H1 (cell line): ENCODE measurements at regions not wholly inside any gene's neighbourhood (a gene's known extent, or its start where the extent isn't known, plus 50 kb on each side); places are given as distances from the start of the nearest gene placed in this dataset.

Source experiments
- CTCF ChIA-PET: fragments of 300-600 bp; sonication (Branson Sonifier 250); formaldehyde crosslinking; loops from one replicate; lab custom pipeline; 2021; ENCODE audit not compliant: partially characterized antibody; lab: Charles Lee
- POLR2A ChIA-PET: fragments of 300-600 bp; sonication (Branson Sonifier 250); formaldehyde crosslinking; loops from one replicate; lab custom pipeline; 2021; ENCODE audit warnings: inconsistent platforms; ENCODE audit not compliant: partially characterized antibody; lab: Charles Lee
- DNase-seq, 2 experiments: peaks; one replicate each; pipeline versions ENCODE4 v3.0.0 to v3.0.0-alpha.2; 2010 to 2022; ENCODE audit warnings: low spot score in 2 of 2, low read depth in 1 of 2, mixed read lengths in 1 of 2
- FAIRE-seq: peaks from 2 replicates; lab custom pipeline; 2011; peaks lifted over from hg19 to GRCh38; lab: Jason Lieb, UNC
- H2AFZ ChIP-seq: 2 replicates; pipeline ENCODE4 v1.8.1; 2012; ENCODE audit warnings: low read length, inconsistent platforms
- H2AK5ac ChIP-seq: 2 replicates; pipeline ENCODE4 v1.6.1; 2013; ENCODE audit warnings: low read depth, low read length
- H2BK120ac ChIP-seq: replicated peaks from 2 replicates; pipeline ENCODE3; 2013; ENCODE audit warnings: low read depth, low read length, inconsistent platforms
- H2BK12ac ChIP-seq: 2 replicates; pipeline ENCODE4 v1.6.1; 2013; ENCODE audit warnings: low read depth, low read length
- H2BK15ac ChIP-seq: 2 replicates; pipeline ENCODE4 v1.6.1; 2013; ENCODE audit warnings: low read length
- H2BK20ac ChIP-seq: 2 replicates; pipeline ENCODE4 v1.6.1; 2013; ENCODE audit warnings: low read length
- H2BK5ac ChIP-seq: 2 replicates; pipeline ENCODE4 v1.6.1; 2013; ENCODE audit warnings: low read depth, low read length
- H3K14ac ChIP-seq: 2 replicates; pipeline ENCODE4 v1.6.1; 2013; ENCODE audit warnings: inconsistent platforms; ENCODE audit not compliant: insufficient read length
- H3K18ac ChIP-seq: 2 replicates; pipeline ENCODE4 v1.6.1; 2013; ENCODE audit warnings: low read length; ENCODE audit errors: extremely low read depth
- H3K23ac ChIP-seq: 2 replicates; pipeline ENCODE4 v1.6.1; 2013; ENCODE audit warnings: inconsistent platforms; ENCODE audit not compliant: insufficient read length
- H3K23me2 ChIP-seq: 2 replicates; pipeline ENCODE4 v1.6.1; 2013; ENCODE audit warnings: low read depth, low read length
- H3K27ac ChIP-seq: 2 replicates; pipeline ENCODE4 v1.6.1; 2011; ENCODE audit warnings: low read depth, low read length, inconsistent platforms
- H3K27me3 ChIP-seq, 4 experiments: replicated peaks in 1 of 4; 1 replicate in 1 of 4; 2 replicates in 3 of 4; pipeline versions ENCODE4 v1.6.1 to v1.8.1; 2011 to 2013; ENCODE audit warnings: low read length in 3 of 4, mild to moderate bottlenecking in 3 of 4, inconsistent platforms in 2 of 4, mixed read lengths in 2 of 4, moderate library complexity in 1 of 4; ENCODE audit not compliant: control insufficient read depth in 3 of 4, insufficient read depth in 3 of 4; ENCODE audit errors: extremely low read depth in 1 of 4
- H3K36me3 ChIP-seq, 4 experiments: 2 replicates each; pipeline versions ENCODE4 v1.6.1 to v1.8.1; 2011 to 2013; ENCODE audit warnings: mild to moderate bottlenecking in 4 of 4, low read length in 3 of 4, moderate library complexity in 2 of 4, control low read depth in 1 of 4, inconsistent platforms in 1 of 4; ENCODE audit not compliant: insufficient read depth in 4 of 4, control insufficient read depth in 2 of 4
- H3K4ac ChIP-seq: replicated peaks from 2 replicates; pipeline ENCODE3; 2013; ENCODE audit warnings: low read length, low read depth, mixed read lengths, inconsistent platforms; ENCODE audit not compliant: insufficient read length
- H3K4me1 ChIP-seq, 4 experiments: replicated peaks in 1 of 4; 1 replicate in 1 of 4; 2 replicates in 3 of 4; pipeline versions ENCODE4 v1.6.1 to v1.8.1; 2011 to 2013; ENCODE audit warnings: low read length in 3 of 4, inconsistent platforms in 2 of 4, mixed read lengths in 1 of 4; ENCODE audit not compliant: insufficient read depth in 4 of 4, control insufficient read depth in 3 of 4
- H3K4me2 ChIP-seq, 2 experiments: 2 replicates each; pipeline versions ENCODE4 v1.6.1 to v1.8.1; 2011 to 2013; ENCODE audit warnings: low read depth in 2 of 2, low read length in 2 of 2, control low read depth in 1 of 2, inconsistent platforms in 1 of 2, mild to moderate bottlenecking in 1 of 2; ENCODE audit not compliant: insufficient read depth in 1 of 2
- H3K4me3 ChIP-seq, 4 experiments: fragments of 200-600, 300-600 bp in 1 of 4; sonication (generic), shearing (Covaris generic), sonication (Bioruptor Twin) in 1 of 4; 2 replicates each; pipeline versions ENCODE4 v1.5.1 to v1.8.1; 2011 to 2016; ENCODE audit warnings: low read length in 4 of 4, low read depth in 3 of 4, control low read depth in 2 of 4, inconsistent platforms in 2 of 4, mild to moderate bottlenecking in 2 of 4, mixed read lengths in 1 of 4, moderate library complexity in 1 of 4; ENCODE audit not compliant: insufficient read depth in 2 of 4; ENCODE audit errors: extremely low read depth in 1 of 4
- H3K56ac ChIP-seq: replicated peaks from 2 replicates; pipeline ENCODE3; 2013; ENCODE audit warnings: low read depth, mild to moderate bottlenecking, mixed read lengths, low read length, inconsistent platforms; ENCODE audit not compliant: insufficient read length
- H3K79me1 ChIP-seq: 2 replicates; pipeline ENCODE4 v1.6.1; 2013; ENCODE audit warnings: low read depth, low read length, control low read depth
- H3K79me2 ChIP-seq, 2 experiments: 2 replicates each; pipeline versions ENCODE4 v1.6.1 to v1.8.1; 2012 to 2013; ENCODE audit warnings: low read length in 2 of 2, mild to moderate bottlenecking in 2 of 2, inconsistent platforms in 1 of 2; ENCODE audit not compliant: insufficient read depth in 2 of 2, control insufficient read depth in 1 of 2
- H3K9ac ChIP-seq, 4 experiments: replicated peaks in 1 of 4; 1 replicate in 1 of 4; 2 replicates in 3 of 4; pipeline versions ENCODE4 v1.6.1 to v1.8.1; 2011 to 2013; ENCODE audit warnings: low read depth in 3 of 4, low read length in 3 of 4, control low read depth in 2 of 4, mild to moderate bottlenecking in 2 of 4, moderate library complexity in 2 of 4, inconsistent platforms in 1 of 4; ENCODE audit errors: extremely low read depth in 1 of 4
- H3K9me3 ChIP-seq, 2 experiments: 2 replicates each; pipeline versions ENCODE4 v1.6.1 to v1.8.1; 2012 to 2013; ENCODE audit warnings: mild to moderate bottlenecking in 2 of 2, moderate library complexity in 2 of 2, control low read depth in 1 of 2, inconsistent platforms in 1 of 2, low read depth in 1 of 2, low read length in 1 of 2, mixed read lengths in 1 of 2; ENCODE audit not compliant: insufficient read depth in 2 of 2
- H4K20me1 ChIP-seq, 2 experiments: replicated peaks in 1 of 2; 2 replicates each; pipeline versions ENCODE3 to v1.8.1; 2011 to 2013; ENCODE audit warnings: inconsistent platforms in 2 of 2, low read length in 2 of 2, mild to moderate bottlenecking in 1 of 2; ENCODE audit not compliant: insufficient read depth in 2 of 2, control insufficient read depth in 1 of 2
- H4K5ac ChIP-seq: 2 replicates; pipeline ENCODE4 v1.6.1; 2013; ENCODE audit warnings: low read length, low read depth, mixed read lengths, inconsistent platforms; ENCODE audit not compliant: insufficient read length
- H4K8ac ChIP-seq: 2 replicates; pipeline ENCODE4 v1.8.0; 2013; ENCODE audit warnings: mild to moderate bottlenecking, moderate library complexity, low read length, inconsistent platforms; ENCODE audit not compliant: insufficient read depth; ENCODE audit errors: extremely low read depth
- H4K91ac ChIP-seq: replicated peaks from 2 replicates; pipeline ENCODE3; 2013; ENCODE audit warnings: low read length, mixed read lengths, inconsistent platforms; ENCODE audit not compliant: insufficient read length
- CBX5 ChIP-seq: fragments of 300-800, 300-1000 bp; sonication (generic); IDR thresholded peaks from 2 replicates; pipeline ENCODE4 v1.7.1; 2016; ENCODE audit warnings: antibody characterized with exemption, low read length, low read depth
- KDM4A ChIP-seq: IDR thresholded peaks from one replicate; pipeline ENCODE4 v1.7.1; 2012; ENCODE audit warnings: low read depth, mild to moderate bottlenecking, moderate library complexity, low read length, inconsistent platforms; ENCODE audit not compliant: severe bottlenecking
- SAP30 ChIP-seq: fragments of 300-600 bp; sonication (generic); IDR thresholded peaks from 2 replicates; pipeline ENCODE4 v1.7.1; 2012; ENCODE audit warnings: low read length, moderate library complexity, mild to moderate bottlenecking, inconsistent platforms; ENCODE audit not compliant: insufficient read depth, insufficient replicate concordance
- SIRT6 ChIP-seq: IDR thresholded peaks from one replicate; pipeline ENCODE4 v1.7.1; 2012; ENCODE audit warnings: low read length, inconsistent platforms
- SP2 ChIP-seq: IDR thresholded peaks from 2 replicates; pipeline ENCODE4 v1.6.1; 2012; ENCODE audit warnings: mild to moderate bottlenecking, low read length, inconsistent platforms
- SP4 ChIP-seq: IDR thresholded peaks from 2 replicates; pipeline ENCODE4 v1.6.1; 2012; ENCODE audit warnings: low read length, inconsistent platforms
- TEAD4 ChIP-seq: IDR thresholded peaks from 2 replicates; pipeline ENCODE4 v1.6.1; 2012; ENCODE audit warnings: low read depth, low read length, inconsistent platforms, mixed read lengths
- TF ChIP-seq, protein P1 (sequence below): IDR thresholded peaks from 2 replicates; pipeline ENCODE4 v1.6.1; 2012; ENCODE audit warnings: inconsistent platforms

DNA sequence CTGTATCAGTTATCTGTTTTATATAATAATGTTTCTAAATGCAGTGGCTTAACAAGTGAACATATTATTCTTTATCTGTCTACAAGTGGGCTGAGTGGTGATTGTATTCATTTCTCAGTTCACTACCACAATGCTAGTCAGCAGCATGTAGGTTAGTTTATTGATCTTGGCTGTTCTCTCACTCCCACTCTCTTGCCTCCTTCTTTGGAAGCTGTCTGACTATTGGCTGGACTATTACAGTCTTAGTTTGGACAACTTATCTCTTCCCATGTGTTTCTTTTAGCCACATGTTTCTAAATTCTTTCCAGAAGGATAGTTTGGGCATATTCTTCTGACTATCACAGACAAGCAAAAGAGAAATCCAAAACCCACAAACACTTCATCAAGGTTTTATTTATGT lies 459.5 kb upstream of the AGA start:
- no peak overlapping the region for H2AK5ac ChIP-seq
- ChIA-PET POLR2A (no interaction called here), CTCF (interaction anchor here (0.9 kb wide), 1 partner anchor 22 kb away, joined by 5 read pairs; no protein-coding TSS in a partner anchor)
- no peak overlapping the region for H2AFZ ChIP-seq
- no peaks in the 10 kb centered on the region for H3K23me2 ChIP-seq
- H3K9ac ChIP-seq = no peak overlapping the region
- no peak for TF ChIP-seq SIRT6
- no peak for TF ChIP-seq SAP30
- TF ChIP-seq CBX5 = no peak
- TF ChIP-seq SP4 = no peak
- TF ChIP-seq SP2 = no peak
- TF ChIP-seq KDM4A = no peak
- TF ChIP-seq, protein P1, sequence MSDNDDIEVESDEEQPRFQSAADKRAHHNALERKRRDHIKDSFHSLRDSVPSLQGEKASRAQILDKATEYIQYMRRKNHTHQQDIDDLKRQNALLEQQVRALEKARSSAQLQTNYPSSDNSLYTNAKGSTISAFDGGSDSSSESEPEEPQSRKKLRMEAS = no peak
- TF ChIP-seq TEAD4 = no peak
- H3K18ac ChIP-seq = no peak overlapping the region
- H3K56ac ChIP-seq = no peak overlapping the region
- H4K20me1 ChIP-seq = no peaks in the 10 kb centered on the region
- no peak overlapping the region for H3K4me3 ChIP-seq
- no peak overlapping the region for H3K27ac ChIP-seq
- H3K4me2 ChIP-seq = no peak overlapping the region
- H3K4ac ChIP-seq = no peak overlapping the region
- H3K79me1 ChIP-seq = no peaks in the 10 kb centered on the region
- H2BK15ac ChIP-seq = no peak overlapping the region
- no peak overlapping the region for H2BK12ac ChIP-seq
- FAIRE-seq = no peak
- no peaks in the 10 kb centered on the region for H3K36me3 ChIP-seq
- H2BK5ac ChIP-seq = no peak overlapping the region
- no peak overlapping the region for H4K91ac ChIP-seq
- no peak for DNase-seq
- H3K23ac ChIP-seq = no peak overlapping the region
- no peaks in the 10 kb centered on the region for H3K4me1 ChIP-seq
- no peak overlapping the region for H4K8ac ChIP-seq
- H3K14ac ChIP-seq = no peak overlapping the region
- no peaks in the 10 kb centered on the region for H3K79me2 ChIP-seq
- H3K27me3 ChIP-seq = no peaks in the 10 kb centered on the region
- no peak overlapping the region for H2BK120ac ChIP-seq
- H4K5ac ChIP-seq = no peak overlapping the region
- no peak overlapping the region for H2BK20ac ChIP-seq
- H3K9me3 ChIP-seq = no peaks in the 10 kb centered on the region
